Keratinocyte (primary cell): ENCODE measurements at regions not wholly inside any gene's neighbourhood (a gene's known extent, or its start where the extent isn't known, plus 50 kb on each side); places are given as distances from the start of the nearest gene placed in this dataset.
A peak's percentile ranks its signal among the peaks of the same experiment; 100 is the strongest.

Experiments used
- DNase-seq: peaks from one replicate; pipeline ENCODE4 v3.0.0-alpha.2; 2011; ENCODE audit warnings: low read depth, missing footprints, low spot score
- FAIRE-seq: peaks from 2 replicates; lab custom pipeline; 2011; peaks lifted over from hg19 to GRCh38; lab: Jason Lieb, UNC
- H2AFZ ChIP-seq: 2 replicates; pipeline ENCODE4 v1.6.0; 2012; ENCODE audit warnings: low read length, control low read depth, inconsistent platforms; ENCODE audit not compliant: control insufficient read depth
- H3K27ac ChIP-seq: 2 replicates; pipeline ENCODE4 v1.5.1; 2011; ENCODE audit warnings: low read length; ENCODE audit not compliant: control insufficient read depth, insufficient read depth
- H3K27me3 ChIP-seq: 3 replicates; pipeline ENCODE4 v1.6.0; 2011; ENCODE audit warnings: low read length; ENCODE audit not compliant: control insufficient read depth, insufficient read depth; ENCODE audit errors: extremely low read depth
- H3K36me3 ChIP-seq, 2 experiments: 2 replicates in 1 of 2; 3 replicates in 1 of 2; pipeline ENCODE4 v1.5.1; 2011; ENCODE audit warnings: low read length in 2 of 2, mild to moderate bottlenecking in 1 of 2; ENCODE audit not compliant: control insufficient read depth in 2 of 2, insufficient read depth in 2 of 2; ENCODE audit errors: extremely low read depth in 1 of 2
- H3K4me1 ChIP-seq: 3 replicates; pipeline ENCODE4 v1.5.1; 2011; ENCODE audit warnings: low read length; ENCODE audit not compliant: control insufficient read depth, insufficient read depth; ENCODE audit errors: extremely low read depth
- H3K4me2 ChIP-seq: 3 replicates; pipeline ENCODE4 v1.6.0; 2011; ENCODE audit warnings: low read depth, low read length; ENCODE audit not compliant: control insufficient read depth, insufficient read depth; ENCODE audit errors: extremely low read depth
- H3K4me3 ChIP-seq, 3 experiments: fragments of 200-600 bp in 1 of 3; sonication (generic) in 1 of 3; 2 replicates in 2 of 3; 3 replicates in 1 of 3; pipeline ENCODE4 v1.5.1; 2011 to 2016; ENCODE audit warnings: low read length in 3 of 3, mild to moderate bottlenecking in 3 of 3, control low read depth in 2 of 3, inconsistent platforms in 1 of 3, low read depth in 1 of 3, mixed read lengths in 1 of 3, mixed run types in 1 of 3, moderate library complexity in 1 of 3; ENCODE audit not compliant: control insufficient read depth in 2 of 3, insufficient read depth in 2 of 3; ENCODE audit errors: extremely low read depth in 1 of 3
- H3K79me2 ChIP-seq: 2 replicates; pipeline ENCODE4 v1.6.0; 2012; ENCODE audit warnings: low read length; ENCODE audit not compliant: control insufficient read depth, insufficient read depth
- H3K9ac ChIP-seq: 3 replicates; pipeline ENCODE4 v1.6.0; 2011; ENCODE audit warnings: low read length; ENCODE audit not compliant: control insufficient read depth, insufficient read depth; ENCODE audit errors: extremely low read depth
- H3K9me1 ChIP-seq: 3 replicates; pipeline ENCODE4 v1.6.0; 2011; ENCODE audit warnings: low read length; ENCODE audit not compliant: control insufficient read depth, insufficient read depth; ENCODE audit errors: extremely low read depth
- H3K9me3 ChIP-seq: 2 replicates; pipeline ENCODE4 v1.5.1; 2012; ENCODE audit warnings: low read depth, low read length; ENCODE audit not compliant: control insufficient read depth
- H4K20me1 ChIP-seq: 3 replicates; pipeline ENCODE4 v1.6.0; 2011; ENCODE audit warnings: low read length; ENCODE audit not compliant: control insufficient read depth, insufficient read depth; ENCODE audit errors: extremely low read depth
- CTCF ChIP-seq, 3 experiments: IDR thresholded peaks in 1 of 3; conservative IDR thresholded peaks in 1 of 3; optimal IDR thresholded peaks in 1 of 3; 2 replicates in 2 of 3; 3 replicates in 1 of 3; pipeline versions ENCODE3 to v1.5.1; 2011; ENCODE audit warnings: low read length in 3 of 3, mild to moderate bottlenecking in 3 of 3, moderate library complexity in 2 of 3, control low read depth in 1 of 3, inconsistent platforms in 1 of 3; ENCODE audit not compliant: insufficient read depth in 2 of 3; ENCODE audit errors: extremely low read depth in 1 of 3
- EZH2 ChIP-seq: IDR thresholded peaks from one replicate; pipeline ENCODE4 v1.6.1; 2012; ENCODE audit warnings: inconsistent platforms, mild to moderate bottlenecking, low read length, moderate library complexity
- dilution Hi-C: fragments of 300-500 bp; cut with MboI; formaldehyde crosslinking; loops from one replicate; pipeline ENCODE4 v1.7.0; 2020; ENCODE audit warnings: low sequenced_read_pairs; ENCODE audit not compliant: extremely low pct_ligation_motif_present

GRCh38 chr6:71588490-71588889 is 297.9 kb upstream of the RIMS1 start:
- Histone ChIP-seq H3K4me2 (no peak overlapping the region), H3K4me3 (no peak overlapping the region), H2AFZ (peak overlapping the region; percentile 9), H3K9me3 (no peaks in the 10 kb centered on the region), H3K9me1 (no peaks in the 10 kb centered on the region), H4K20me1 (no peaks in the 10 kb centered on the region), H3K4me1 (no peaks in the 10 kb centered on the region), H3K27me3 (peaks cover 2% of the 10 kb centered on the region), H3K27ac (no peak overlapping the region), H3K9ac (no peak overlapping the region), H3K36me3 (no peaks in the 10 kb centered on the region), H3K79me2 (no peaks in the 10 kb centered on the region)
- dilution Hi-C loops, result no loop called here
- TF ChIP-seq CTCF (optimal IDR thresholded peaks at IDR 0.05 in 1 of 3, IDR thresholded peaks at IDR 0.05 in 1 of 3, conservative IDR thresholded peaks at IDR 0.05 in 1 of 3; ENCODE audit: extremely low read depth in 1 of 3, insufficient read depth in 2 of 3, low read length in 3 of 3) (no peak), EZH2 (no peak)
- DNase-seq, result no peak
- no peak for FAIRE-seq

GRCh38 chr6:71589254-71589653 is 297.1 kb upstream of the RIMS1 start:
- no peak for TF ChIP-seq EZH2
- no peak for TF ChIP-seq CTCF (optimal IDR thresholded peaks at IDR 0.05 in 1 of 3, IDR thresholded peaks at IDR 0.05 in 1 of 3, conservative IDR thresholded peaks at IDR 0.05 in 1 of 3; ENCODE audit: extremely low read depth in 1 of 3, insufficient read depth in 2 of 3, low read length in 3 of 3)
- Histone ChIP-seq H3K4me3 (no peak overlapping the region), H3K79me2 (no peaks in the 10 kb centered on the region), H3K27ac (no peak overlapping the region), H2AFZ (no peak overlapping the region), H3K4me1 (no peaks in the 10 kb centered on the region), H3K9me1 (no peaks in the 10 kb centered on the region), H3K36me3 (no peaks in the 10 kb centered on the region), H3K27me3 (peaks cover 2% of the 10 kb centered on the region), H3K9me3 (no peaks in the 10 kb centered on the region), H3K9ac (no peak overlapping the region), H4K20me1 (no peaks in the 10 kb centered on the region), H3K4me2 (no peak overlapping the region)
- dilution Hi-C loops, result no loop called here
- no peak for DNase-seq
- FAIRE-seq, result no peak
